Activated gamma-delta T cell treated with Interleukin-2 at 50 U/mL for 16 hours (primary cell): ENCODE measurements at regions not wholly inside any gene's neighbourhood (a gene's known extent, or its start where the extent isn't known, plus 50 kb on each side); places are given as distances from the start of the nearest gene placed in this dataset.
"Not testable (repeated sequence)": the region's sequence is repeated elsewhere in the genome, so short reads cannot be mapped to it uniquely, and the experiment has no call there.

Experiments
- DNase-seq: peaks from one replicate; pipeline ENCODE4 v3.0.0-alpha.2; 2020

DNA sequence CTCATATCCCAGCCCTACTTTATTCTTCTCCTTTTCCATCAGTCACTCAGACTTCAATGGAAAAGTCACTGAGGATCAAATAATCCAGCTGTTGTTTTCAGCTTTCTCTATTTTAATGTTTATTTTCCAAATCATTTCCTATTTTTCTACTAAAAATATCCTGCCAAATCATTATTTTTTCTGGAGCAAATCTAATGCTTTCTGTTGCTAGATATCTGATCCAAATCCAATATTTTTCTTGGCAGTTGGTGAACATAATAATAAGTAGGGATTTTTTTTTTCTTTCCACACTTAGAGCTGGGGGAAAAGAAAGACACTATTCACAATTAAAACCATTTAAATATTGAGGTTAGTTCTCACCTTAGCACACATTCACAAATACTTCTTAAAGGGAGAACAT is 656.1 kb downstream of the DACH1 start:
- no peak for DNase-seq

DNA sequence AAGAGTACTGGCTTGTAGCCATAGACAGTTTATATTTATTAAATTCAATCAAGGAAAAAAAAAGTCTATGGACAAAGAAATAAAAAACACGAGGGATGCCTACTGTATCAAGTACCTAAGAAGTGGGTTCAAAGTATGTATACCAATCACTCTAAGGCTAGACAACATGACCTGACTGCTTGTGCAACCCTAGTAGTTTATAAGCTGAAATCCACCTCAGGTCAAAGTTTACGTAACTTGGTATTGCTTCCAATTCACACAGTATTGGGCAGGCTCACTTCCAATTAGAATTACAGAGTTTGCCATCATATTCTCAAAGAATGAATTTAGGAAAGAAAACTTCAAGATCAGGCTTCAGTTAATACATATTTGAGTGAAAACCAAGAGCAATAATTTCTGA is 657.8 kb downstream of the DACH1 start:
- no peak for DNase-seq

DNA sequence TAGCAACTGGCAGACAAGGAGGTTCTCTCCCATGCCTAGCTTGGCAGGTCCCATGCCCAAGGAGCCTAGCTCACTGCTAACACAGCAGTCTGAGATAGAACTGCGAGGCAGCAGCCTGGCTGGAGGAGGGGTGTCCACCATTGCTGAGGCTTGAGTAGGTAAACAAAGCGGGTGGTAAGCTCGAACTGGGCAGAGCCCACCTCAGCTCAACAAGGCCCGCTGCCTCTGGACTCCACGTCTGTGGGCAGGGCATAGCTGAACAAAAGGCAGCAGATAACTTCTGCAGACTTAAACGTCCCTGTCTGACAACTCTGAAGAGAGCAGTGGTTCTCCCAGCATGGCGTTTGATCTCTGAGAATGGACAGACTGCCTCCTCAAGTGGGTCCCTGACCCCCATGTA is 682.4 kb downstream of the DACH1 start:
- DNase-seq = not testable (repeated sequence)

DNA sequence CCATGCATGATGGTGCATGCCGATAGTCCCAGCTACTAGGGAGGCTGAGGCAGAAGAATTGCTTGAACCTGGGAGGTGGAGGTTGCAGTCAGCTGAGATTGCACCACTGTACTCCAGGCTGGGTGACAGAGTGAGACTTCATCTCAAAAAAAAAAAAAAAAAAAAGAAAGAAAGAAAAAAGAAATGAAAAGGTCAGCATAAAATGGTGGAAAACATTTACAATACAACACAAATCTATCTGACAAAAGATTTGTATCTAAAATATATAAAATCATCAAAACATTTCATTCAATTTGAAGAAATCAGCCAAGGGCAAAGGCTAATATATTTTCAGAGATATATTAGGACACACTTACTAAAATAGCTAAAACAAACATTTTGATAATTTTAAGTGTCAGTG is 683.7 kb downstream of the DACH1 start:
- not testable (repeated sequence) for DNase-seq

DNA sequence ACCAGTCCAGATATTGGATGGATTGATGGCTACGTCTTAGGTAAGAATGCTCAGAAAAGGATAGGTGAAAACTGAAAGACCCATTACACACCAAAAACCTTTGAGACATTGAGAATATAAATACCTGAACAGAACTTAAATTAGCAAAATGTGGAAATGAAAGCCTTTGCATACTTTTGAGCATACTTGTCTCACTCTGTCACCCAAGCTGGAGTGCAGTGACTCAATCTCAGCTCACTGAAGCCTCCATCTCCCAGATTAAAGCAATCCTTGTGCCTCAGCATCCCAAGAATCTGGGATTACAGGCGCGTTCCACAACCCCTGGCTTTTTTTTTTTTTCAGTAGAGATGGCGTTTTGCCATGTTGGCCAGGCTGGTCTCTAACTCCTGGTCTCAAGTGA is 695.3 kb downstream of the DACH1 start:
- DNase-seq = no peak

DNA sequence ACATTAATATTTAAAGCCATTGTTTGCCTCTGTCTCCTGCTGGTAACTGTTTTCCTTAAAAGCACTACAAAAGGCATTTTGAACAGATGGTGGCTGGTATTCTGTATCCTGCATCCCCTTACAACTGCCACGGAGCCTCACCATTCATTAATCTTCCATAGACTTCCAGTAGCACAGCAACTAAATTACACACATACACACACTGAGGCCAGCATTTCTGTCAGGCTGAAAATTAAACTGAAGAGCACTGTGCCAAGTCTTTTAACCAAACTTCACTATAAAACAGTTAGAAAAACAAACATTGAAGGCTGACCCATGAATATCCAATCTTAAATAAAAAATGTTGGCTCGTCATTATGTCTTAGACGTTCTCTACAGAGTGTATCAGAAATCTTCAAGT is 697.8 kb downstream of the DACH1 start:
- no peak for DNase-seq

DNA sequence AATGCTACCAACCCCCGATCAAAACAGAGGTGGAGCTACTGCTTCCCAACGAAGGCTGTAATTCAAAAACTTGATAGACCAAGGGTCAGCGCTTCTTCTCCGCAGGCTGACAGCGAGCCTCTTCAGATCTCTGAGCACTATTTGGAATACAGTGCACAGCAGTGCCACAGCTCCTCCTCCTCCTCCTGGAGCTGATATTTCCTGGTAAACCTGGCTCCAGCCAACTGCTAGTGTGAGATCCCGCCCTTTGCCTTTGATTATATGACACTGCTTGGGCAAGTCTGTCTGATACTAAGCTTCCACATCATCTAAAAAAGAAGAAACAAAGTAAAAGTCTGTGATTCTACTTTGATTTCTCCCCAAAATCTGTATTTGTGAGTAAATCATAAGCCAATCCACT is 710.5 kb downstream of the DACH1 start:
- DNase-seq = no peak

DNA sequence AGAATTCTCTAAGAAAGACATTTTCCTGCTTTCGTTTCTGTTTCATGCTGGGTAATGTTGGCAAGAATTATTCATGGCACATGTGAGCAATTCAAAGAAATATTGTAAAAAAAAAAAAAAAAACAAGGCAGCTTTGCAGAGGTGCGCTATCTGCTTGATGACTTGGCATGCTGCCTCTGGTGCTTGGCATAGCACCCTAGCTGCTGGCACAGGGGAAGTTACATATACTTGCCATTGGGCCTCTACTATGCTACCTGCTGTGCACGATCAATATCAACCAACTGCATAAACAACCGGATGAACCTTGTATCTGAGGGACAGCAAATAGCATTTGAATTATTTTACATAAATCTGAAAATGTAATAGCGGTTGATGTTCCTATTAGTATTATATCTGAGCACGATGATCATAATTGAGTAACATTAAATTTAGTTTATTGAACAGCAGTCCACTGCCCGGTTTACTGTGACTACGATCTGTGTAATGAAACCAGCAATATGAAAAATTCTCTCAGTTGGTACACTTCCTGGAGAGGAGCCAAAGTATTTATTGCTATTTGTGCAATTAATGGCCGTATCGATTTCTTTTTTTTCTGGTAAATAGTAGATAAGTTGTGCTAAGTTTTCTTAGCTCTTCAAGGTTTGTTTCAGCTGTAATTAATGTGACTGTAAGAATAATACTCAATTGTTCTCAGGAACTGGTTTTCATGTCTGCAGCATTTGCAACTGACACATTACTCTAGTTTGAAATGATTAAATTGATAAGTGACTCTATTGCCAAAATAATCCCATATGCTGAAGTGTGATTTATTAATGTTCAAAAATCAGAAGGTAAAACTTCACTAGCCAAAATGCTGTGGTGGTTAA is 717.3 kb downstream of the DACH1 start:
- no peak for DNase-seq

DNA sequence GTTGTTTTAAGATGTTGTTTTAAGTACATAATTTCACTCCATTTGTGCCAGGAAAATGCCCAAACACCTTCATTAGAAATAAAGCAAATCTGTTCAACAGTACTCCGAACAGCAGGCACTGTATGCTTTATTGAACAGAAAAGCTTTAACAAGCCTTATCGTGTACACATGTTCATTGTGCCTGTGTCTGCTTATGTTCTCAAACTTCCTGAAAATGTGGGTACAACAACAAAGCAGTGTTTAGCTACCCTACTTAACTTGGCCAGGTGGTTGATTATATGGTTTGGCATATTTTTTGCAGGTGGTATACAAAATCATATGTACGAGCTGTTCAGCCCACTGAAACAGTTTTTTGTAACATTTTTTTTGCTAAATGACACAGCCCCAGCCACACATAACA is 718.0 kb downstream of the DACH1 start:
- DNase-seq = no peak

DNA sequence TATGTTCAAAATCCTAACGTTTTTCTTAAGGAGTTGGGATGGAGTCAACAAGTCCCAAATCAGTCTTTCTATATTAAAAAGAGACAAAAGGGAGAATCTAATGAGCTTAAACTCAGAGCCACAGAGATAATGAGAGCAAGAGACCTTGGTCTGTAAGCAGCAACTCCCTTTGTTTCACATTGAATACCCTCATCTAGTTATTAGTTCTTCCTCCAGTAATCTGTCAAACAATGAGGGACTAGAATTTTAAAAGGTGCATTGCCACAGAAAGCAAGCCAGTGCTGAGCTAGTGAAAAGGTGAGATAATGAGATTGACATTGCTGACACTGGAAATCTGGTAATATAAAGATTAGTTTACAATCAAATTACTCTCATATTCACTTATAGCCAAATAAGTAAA is 718.6 kb downstream of the DACH1 start:
- DNase-seq = no peak

DNA sequence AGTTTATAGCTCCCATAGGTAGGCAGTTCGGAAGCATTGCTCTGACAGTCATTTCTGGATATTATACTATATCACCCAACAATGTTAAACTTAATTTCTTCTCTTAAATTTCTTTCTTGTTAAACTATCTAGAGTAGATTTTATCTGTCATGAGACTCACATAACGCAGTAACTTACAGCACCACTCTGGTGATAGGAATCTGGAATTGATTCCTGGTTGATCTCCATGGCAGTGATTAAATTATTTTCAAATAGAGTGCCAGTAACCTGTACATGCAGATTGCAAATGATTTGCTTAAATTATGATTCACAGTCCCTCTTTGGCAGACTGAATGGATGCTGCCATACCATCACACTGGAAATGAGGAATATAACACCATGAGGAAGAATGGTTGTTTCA is 722.1 kb downstream of the DACH1 start:
- no peak for DNase-seq

DNA sequence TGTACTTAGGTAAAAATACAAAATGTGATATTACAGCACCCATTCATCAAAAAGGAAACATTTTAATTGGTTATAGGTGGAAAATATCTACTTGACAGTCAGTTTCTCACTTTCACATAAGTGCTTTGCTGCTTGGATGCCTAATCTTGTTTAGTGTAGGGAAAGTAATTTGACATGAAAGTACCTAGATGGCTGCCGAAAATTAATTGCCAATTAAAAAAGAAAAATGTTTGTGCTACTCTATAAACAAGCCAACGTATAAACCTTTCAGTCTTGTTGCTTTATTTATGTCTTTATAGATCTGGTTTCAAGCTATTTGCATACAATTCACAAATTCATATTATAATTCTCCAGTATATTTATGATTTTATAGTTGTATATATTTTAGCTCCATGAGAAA is 729.9 kb downstream of the DACH1 start:
- no peak for DNase-seq

DNA sequence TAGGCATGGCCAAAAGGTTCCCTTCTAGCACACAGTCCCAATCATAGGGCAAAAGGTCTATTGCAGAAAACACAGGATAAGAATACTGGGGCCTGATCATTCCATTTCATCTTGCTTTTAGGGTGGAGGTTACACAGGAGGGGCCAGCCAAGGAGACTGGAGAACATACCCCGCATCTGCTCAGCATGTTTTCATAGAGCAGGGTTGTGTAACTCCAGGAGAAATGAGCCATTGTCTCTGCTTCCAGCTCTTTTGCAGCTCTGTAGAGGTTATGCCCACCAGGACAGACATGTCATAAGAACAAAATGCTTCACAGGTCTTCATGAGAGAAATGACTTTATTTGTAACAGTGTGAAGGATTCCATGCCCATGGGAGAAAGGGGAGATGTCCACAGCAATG is 742.8 kb downstream of the DACH1 start:
- no peak for DNase-seq

DNA sequence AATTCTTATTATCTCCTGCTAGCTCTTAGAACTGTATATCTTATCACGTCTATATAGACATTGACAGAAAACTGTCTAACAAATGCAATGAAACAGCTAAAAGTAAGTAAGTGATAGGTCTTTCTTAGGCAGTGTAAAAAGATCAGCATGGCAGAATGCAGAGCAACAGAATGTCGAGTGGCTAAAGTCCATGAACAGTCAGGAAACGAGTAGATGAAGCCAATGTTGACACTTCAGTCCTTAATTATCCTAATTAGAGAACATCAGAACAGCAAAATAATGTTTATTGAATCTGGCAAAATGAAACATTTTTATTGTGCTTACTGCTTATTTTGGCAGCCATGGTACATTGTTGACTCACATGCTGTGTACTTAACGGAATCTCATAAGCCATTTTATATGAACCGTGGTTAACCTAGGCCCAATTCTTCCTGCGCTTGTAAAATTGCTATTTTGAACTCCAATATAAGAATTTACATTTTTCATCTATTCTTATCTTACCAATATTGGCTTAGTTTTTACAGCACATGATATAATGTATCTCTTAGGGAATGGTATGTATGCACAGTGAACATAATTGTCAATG is 748.1 kb downstream of the DACH1 start:
- no peak for DNase-seq

DNA sequence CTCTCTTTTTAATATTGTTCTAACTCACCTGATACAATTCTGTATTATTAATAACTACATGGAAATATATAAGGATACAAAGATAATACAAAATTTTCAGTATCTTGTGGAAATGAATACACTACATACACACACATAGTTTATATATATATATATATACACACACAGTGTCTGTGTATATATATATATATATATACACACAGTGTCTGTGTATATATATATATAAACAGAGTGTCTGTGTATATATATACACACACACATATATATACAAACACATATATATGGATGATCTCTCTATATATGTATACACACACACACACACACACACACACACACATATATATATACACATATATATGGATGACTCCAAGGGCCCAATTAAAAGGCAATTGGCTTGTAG is 749.1 kb downstream of the DACH1 start:
- no peak for DNase-seq

DNA sequence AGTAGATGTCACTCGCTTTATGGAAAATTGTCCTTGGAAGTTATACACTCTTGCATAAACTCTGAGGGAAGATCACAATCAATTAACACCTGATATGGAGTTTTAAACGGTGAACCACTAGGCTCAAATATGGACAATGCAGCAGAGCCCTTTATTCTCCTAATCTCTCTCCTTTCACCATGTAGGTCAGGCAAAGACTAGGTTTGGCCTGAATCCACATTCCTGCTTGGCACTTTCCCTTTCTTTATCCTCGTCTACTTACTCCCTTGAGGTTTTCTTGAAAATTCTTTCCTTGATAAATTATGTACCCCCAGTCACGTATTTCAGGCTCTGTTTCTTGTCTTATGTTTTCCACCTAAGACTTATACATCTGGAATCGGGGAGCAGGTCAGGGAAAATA is 751.7 kb downstream of the DACH1 start:
- no peak for DNase-seq

DNA sequence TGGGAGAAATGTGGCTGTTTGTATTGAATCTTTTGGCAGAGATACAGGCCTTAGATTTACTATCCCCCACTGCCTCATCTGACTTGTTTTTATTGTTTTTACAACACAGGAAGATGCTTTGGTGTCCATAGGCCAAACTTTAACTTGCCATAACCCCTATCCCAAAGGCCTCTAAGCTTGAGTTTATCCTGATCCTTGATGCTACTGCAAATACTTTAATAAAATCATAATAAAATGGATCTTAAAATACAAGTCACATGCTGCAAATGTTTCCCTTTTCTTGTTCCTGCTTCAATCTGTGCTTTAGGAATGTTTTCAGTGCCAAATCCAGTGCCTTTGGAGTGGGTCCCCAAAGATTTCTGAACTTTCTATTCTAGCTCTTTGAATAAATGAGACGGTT is 770.6 kb downstream of the DACH1 start:
- no peak for DNase-seq

DNA sequence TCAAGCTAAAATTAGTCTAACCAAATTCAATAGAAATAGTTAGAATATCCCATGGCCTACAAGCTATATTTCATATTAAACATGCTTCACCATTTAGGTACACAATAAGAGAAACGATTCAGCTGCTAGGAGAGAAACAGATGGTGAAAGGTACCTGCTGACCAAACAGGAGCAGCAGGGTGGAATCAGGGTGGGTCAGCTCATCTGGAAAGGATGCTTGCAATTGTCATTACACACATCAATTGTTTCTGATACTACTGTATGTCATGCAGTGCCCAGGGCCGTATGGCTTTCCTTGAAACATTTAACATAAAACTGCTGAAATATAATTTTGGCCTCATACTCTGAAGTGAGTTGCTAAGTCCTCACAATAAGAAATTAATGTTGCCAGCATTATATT is 776.0 kb downstream of the DACH1 start:
- no peak for DNase-seq

DNA sequence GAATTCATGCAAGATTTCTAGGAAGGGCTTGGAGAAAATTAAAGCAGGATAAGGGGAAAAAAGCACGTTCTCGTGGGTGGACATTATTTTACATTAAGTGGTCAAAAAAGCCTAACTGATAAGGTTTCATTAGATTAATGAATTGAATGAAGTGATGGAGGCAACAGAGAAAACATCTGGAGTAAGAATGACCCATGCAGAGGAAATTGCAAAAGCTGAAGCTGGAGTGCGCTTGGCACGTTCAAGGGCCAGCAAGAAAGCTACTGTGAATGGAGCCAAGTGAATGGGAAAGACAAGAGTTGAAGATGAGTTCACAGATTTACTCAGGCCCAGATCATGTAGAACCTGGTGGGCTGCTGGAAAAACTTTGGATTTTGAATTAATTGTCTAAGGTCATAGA is 777.9 kb downstream of the DACH1 start:
- DNase-seq = no peak

DNA sequence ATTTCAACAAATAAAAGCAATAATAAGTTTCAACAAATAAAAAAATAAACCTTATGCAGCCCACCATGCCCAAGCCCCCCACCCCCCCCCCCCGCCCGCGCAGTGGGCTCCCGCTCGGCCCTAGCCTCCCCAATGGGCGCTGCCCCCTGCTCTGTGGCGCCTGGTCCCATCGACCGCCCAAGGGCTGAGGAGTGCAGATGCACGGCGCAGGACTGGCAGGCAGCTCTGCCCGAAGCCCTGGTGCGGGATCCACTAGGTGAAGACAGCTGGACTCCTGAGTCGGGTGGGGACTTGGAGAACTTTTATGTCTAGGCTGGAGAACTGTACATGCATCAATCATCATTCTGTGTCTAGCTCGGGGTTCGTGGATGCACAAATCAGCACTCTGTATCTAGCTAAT is 779.6 kb downstream of the DACH1 start:
- DNase-seq = no peak

DNA sequence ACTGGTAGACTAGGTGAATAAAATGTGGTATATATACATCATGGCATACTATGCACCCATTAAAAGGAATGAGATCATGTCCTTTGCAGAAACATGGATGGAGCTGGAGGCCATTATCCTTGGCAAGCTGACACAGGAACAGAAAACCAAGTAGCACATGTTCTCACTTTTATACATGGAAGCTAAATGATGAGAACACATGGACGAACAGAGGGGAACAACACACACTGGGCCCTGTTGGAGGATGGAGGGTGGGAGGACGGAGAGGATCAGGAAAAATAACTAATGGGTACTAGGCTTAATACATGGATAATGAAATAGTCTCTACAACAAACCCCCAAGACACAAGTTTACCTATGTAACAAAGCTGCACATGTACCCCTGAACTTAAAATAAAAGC is 780.0 kb downstream of the DACH1 start:
- DNase-seq = no peak

DNA sequence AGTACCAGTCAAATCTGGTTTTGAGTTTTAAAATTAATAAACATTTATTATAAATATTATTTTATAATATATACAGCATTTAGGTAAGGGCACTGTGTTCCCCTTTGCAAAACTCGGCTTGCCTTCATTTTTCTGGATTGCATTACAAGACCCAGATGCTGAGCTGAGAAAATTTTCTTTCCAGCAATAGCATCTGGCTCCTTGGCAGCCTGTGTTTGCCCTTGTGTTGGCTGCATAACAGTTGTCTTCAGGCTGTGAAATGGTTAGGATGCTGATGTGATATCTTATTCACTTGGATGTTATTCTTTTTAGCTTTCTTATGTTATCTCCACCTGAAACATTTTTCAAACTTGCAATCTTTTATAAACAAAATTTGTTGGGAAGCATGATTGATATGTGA is 784.4 kb downstream of the DACH1 start:
- no peak for DNase-seq

DNA sequence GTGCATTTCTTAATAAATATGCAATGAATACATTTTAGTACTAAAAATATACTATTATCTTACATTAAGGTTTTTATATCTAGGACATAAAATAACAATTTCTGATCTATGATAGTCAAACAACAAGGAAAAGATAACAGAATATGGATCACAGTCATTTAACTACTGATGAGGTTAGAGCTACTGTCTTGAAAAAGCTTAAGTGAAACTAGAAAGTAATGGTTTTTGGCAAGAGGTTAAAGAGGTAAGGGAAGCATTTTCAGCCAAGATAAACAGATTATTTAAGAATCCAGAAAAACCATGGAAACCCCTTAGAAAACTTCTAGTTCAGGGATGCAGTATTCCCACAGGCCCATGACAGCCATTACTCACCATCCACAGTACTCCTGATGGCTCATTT is 787.4 kb downstream of the DACH1 start:
- no peak for DNase-seq

DNA sequence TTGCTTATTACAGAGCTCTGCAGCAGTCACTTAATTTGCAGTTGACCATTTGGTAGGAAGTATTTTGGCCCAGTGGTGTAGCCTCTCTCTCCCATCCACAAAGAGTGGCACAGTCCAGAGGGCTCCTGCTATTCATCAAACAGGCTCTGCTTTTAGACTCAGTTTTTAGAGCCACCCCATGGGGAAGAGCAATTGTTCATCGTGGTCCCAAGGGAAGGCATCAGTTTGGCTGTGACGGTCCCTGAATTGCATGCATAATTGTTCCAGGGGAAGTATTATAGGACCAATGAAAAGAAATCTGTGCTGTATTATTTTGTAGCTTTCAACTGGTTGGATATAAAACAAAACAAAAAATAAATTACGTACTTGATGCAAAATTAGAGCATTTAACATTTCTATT is 799.0 kb downstream of the DACH1 start:
- no peak for DNase-seq
